SKM-1 (cell line): ENCODE measurements at regions not wholly inside any gene's neighbourhood (a gene's known extent, or its start where the extent isn't known, plus 50 kb on each side); places are given as distances from the start of the nearest gene placed in this dataset.

Experiments
- DNase-seq: peaks from one replicate; lab custom pipeline; 2025; ENCODE audit not compliant: unreplicated experiment; lab: John Stamatoyannopoulos, UW

DNA sequence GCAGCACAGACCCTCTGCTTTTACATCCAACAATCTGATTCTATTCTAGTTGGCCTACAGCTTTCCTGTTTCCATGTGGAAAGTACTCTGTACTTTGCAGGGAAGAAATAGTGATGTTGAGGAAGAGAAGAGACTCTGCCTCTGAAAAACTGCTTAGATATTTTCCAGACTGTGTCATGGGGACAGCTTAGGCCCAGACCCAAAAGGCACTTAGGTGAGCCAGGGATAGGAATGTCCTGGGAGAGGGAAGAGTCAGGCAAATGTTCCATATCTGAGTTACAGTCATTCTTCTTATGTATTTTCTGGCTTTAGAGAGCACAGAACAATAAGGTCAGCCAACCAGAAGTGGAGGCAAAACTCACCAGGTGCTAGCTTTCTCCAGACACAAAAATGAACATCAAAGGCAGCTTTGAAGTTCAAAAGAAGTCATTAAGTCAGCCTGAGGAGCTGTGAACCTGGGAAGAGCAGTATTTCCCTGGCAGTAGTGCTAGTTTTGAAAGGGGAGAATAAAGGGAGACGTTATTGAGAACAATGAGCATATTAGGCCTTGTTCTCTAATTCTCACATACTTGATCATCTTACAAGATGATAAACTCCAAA, 199.7 kb upstream of the LMNTD1 start:
- DNase-seq = no peak

GRCh38 chr12:25755136-25755970, 202.3 kb upstream of the LMNTD1 start:
- no peak for DNase-seq

GRCh38 chr12:25755971-25756260, 202.6 kb upstream of the RASSF8 start:
- no peak for DNase-seq

GRCh38 chr12:25757037-25757665, 201.3 kb upstream of the RASSF8 start:
- DNase-seq = no peak

GRCh38 chr12:25759752-25760151, 198.7 kb upstream of the RASSF8 start:
- DNase-seq = no peak

DNA sequence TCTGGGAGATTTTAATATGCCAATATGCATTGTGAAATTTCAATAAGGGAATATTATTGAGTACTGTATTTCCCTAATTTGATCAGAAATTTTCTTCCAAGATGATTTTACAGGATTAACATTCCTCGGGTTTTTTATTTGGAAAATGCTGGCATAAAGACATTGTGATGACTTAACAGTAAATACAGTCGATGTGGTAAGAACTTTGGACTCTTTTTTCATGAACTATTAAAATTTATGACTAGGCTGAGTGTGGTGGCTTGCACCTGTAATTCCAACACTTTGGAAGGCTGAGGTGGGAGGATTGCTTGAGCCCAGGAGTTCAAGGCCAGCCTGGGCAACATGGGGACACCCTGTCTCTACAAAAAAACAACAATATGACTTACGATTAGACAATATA, 197.1 kb upstream of the RASSF8 start:
- no peak for DNase-seq

- no peak for DNase-seq
These were observed 194.1 kb upstream of the RASSF8 start for GRCh38 chr12:25764409-25764808.

- DNase-seq = no peak
These were observed 193.6 kb upstream of the RASSF8 start for GRCh38 chr12:25764892-25765291.

DNA sequence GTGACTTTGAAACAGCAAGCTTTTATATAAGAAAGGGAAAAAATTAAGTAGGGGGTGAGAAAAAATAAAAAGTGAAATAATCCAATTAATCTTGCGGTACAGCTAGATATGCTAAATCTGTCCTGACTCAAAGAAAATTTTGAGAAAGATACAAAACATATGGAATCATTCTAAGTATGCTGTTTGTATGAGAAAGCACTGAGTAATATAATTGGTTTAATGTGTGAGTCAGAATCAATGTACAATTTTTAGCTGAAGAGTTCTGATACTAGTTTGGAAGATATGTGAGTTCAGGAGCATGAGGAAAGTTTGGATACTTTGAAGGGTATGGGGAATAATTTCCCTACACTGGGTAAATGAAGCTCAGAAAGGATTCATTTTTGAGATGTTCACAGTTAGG, 190.9 kb upstream of the RASSF8 start:
- no peak for DNase-seq

- DNase-seq = no peak
These were observed 190.3 kb upstream of the RASSF8 start for GRCh38 chr12:25768151-25768550.

DNA sequence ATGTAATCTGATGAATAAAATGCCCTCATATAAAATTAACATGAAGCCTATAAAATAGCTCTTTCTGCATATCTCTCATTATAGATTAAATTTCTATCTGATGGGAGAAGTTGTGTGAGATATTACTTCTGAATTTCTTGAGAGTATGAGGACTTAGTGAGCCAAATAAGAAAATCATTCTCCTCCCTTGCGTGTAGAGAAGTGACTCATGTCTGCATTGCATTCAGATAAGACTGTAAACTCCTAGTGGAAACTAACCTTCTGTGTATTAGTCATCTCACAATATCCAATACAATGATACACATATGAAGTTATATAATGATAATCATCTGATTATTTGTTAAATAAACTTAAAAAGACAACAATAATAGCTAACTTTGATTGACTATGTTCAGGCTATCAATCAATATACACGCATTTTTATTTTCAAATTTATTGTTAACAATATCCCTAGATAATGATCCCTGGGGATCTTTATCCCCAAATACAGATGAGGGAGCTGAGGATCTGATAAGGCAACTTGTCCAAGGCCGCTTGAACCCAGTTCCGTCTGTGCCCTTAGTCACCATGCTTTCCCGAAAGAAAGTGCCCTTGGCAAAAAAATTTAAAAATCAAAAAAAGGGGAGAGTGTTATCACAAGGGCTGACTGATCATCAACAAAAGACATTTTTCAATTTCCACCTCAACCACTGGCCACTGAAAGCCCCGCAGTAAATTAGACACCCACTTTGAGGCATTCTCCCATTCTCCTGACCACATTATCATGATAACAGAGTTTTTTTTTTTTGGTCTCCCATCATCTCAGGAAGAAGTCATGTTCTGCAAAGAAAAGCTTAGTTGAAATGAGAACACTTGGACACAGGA, 189.2 kb upstream of the RASSF8 start:
- DNase-seq = no peak

GRCh38 chr12:25771041-25771440, 187.4 kb upstream of the RASSF8 start:
- DNase-seq = peak; percentile 26

- DNase-seq = no peak
These were observed 187.0 kb upstream of the RASSF8 start for GRCh38 chr12:25771476-25771875.

- no peak for DNase-seq
These were observed 182.5 kb upstream of the RASSF8 start for GRCh38 chr12:25775968-25776367.

- DNase-seq = no peak
These were observed 177.7 kb upstream of the RASSF8 start for GRCh38 chr12:25780771-25781170.

DNA sequence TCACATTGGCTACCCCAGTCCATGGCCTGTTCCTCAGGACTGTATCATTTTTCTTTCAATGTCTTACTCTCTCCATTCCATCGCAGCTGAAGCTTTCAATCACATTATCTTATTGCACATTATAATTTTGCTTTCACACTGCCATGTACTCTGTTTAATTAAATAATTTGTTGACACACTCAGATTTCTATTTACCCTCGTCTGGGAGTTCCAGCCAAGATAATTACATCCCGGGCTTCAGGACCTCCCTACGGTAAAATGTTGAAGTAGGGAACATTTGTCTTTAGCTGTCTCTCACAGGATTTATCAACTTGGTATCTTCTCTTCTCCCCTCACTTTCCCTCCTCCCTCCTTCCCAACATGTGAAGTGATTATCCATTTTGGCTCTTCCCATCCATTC, 177.2 kb upstream of the RASSF8 start:
- DNase-seq = no peak

DNA sequence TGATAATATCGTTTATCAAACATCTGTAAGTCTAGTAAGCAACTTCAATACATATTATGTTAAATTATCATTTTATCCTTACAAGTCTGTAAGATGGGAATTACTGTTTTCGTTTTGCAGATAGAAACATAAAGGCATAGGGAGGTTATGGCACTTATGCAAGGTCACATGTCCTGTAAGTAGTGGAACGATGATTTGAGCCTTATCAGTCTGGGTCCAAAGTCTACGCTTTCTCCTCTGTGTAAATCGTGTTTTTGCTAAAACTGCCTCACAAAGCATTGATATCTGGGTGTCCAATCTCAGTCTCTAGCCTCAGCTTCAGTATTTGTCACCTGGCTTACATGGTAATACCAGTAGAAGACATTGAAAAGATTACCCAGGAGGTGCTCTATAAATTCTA, 174.9 kb upstream of the RASSF8 start:
- DNase-seq = no peak

DNA sequence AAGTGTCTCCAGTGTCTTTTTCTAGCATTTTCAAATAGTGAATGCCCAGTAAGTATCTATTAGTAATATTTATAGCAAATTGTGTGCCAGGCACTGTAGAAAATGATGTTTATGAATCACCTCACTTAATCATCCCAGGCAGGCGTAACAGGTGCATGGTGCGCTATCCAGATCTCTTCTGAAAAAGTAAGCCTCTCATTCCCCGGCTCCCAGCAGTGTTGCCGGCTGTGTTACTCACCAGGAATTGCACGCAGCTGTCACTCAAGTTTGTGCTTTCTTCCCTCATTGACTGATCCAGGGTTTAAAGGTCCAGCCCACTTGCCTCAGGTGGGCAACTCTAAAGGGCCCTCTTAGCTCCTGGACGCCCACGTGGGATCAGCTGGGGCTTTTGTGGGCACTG, 173.8 kb upstream of the RASSF8 start:
- no peak for DNase-seq

DNA sequence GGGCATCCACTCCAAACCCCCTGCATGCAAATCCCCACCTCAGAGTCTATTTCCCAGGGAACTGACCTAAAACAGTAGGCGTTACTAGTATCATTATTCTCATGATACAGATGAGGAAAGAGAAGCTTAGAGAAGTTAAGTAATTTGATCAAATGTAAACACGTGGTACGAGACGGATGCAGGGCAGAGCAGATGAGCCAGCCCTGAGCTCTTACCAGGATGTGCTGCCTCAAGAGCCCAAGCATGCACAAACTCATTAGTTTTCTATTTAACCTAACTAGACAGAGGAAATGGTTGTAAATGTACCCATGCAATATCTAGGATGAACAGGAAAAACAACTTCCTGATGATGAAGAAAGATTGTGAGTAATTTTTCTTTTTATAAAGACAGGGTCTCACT, 173.3 kb upstream of the RASSF8 start:
- no peak for DNase-seq

DNA sequence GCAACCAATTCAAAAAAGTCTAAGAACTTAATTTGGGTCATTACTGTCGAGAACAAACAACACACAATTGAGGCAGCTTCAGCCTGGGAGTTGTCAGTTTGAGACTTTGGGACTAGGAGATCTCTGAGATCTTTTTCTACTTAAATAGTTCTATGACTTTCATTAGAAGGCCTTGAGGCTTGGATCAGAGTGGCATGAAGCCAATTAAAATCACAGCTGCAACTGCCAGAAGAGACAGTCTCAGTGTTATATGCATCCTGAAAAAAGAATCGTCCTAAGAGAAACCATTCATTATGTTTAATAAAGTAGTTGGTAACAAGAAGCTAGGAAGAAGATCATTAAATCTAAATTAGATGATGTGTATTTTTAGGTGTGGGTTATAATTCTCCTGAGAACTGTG, 170.8 kb upstream of the RASSF8 start:
- DNase-seq = no peak

DNA sequence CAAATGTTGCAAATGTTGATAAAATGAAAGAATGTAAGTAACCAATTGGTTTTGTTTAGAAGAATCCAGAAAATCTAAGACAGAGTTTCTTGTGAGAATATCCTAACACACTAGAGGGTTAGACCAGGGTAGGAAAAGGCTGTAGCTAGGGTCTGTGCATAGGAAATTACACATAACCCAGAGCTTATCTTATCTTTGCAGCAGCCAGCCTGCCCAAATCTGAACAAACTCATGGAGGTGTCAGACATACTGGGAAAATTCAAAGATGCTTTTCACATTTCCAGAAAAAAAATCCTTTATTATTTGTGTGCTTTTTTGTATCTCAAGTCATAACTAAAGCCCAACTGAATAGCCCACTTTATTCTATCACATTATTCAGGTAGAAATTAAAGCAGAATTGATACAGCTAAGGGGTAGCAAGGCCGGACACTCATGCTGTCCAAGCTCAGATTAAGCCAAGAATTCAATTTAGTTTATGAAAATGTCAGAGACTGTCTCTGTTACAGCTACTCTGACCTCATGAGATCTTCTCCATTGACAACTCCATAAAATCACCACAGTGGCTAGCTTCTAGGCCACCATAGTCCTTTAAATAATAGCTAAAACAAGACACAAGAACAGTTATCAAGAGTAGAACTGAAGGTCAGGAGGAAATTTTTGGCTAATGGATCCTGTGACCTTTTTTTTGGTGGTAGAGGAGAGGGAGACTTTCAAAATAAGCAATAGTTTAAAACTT, 169.6 kb upstream of the RASSF8 start:
- DNase-seq = no peak
